Renal cortex interstitium (tissue), 11 donors: ENCODE measurements at regions not wholly inside any gene's neighbourhood (a gene's known extent, or its start where the extent isn't known, plus 50 kb on each side); places are given as distances from the start of the nearest gene placed in this dataset.
"Not testable (repeated sequence)": the region's sequence is repeated elsewhere in the genome, so short reads cannot be mapped to it uniquely, and the experiment has no call there.

Experiments
- DNase-seq, 11 donors: peaks; one replicate each; pipeline ENCODE4 v3.0.0-alpha.2; 2013; ENCODE audit warnings: low read depth in 9 of 11, low spot score in 4 of 11; ENCODE audit errors: extremely low read depth in 1 of 11

GRCh38 chr4:174183259-174183658 is 100.2 kb downstream of the FBXO8 start:
- DNase-seq: no peak

GRCh38 chr4:174181827-174182226 is 101.6 kb downstream of the FBXO8 start:
- no peak for DNase-seq

GRCh38 chr4:174177536-174177935 is 105.9 kb downstream of the FBXO8 start:
- no peak for DNase-seq

- DNase-seq: not testable (repeated sequence)
Measured at GRCh38 chr4:174175836-174176235, 107.6 kb downstream of the FBXO8 start.

- peak in 1 of 11 donors; percentile 4 for DNase-seq
Measured at GRCh38 chr4:174173360-174173759, 110.1 kb downstream of the FBXO8 start.

GRCh38 chr4:174172274-174172673 is 111.2 kb downstream of the FBXO8 start:
- no peak for DNase-seq

- no peak for DNase-seq
Measured at GRCh38 chr4:174170906-174171305, 112.6 kb downstream of the FBXO8 start.

- no peak for DNase-seq
Measured at GRCh38 chr4:174170091-174170490, 113.4 kb downstream of the FBXO8 start.

- DNase-seq: no peak
Measured at GRCh38 chr4:174157106-174157607, 126.3 kb downstream of the FBXO8 start.

GRCh38 chr4:174156239-174156826 is 127.1 kb downstream of the FBXO8 start:
- DNase-seq: peak in 7 of 11 donors; percentile 13 to 38 (median 18)

- DNase-seq: no peak
Measured at GRCh38 chr4:174154215-174154854, 129.1 kb downstream of the FBXO8 start.

GRCh38 chr4:174152717-174153466 is 130.6 kb downstream of the FBXO8 start:
- no peak for DNase-seq

- DNase-seq: no peak
Measured at GRCh38 chr4:174147863-174148262, 135.6 kb downstream of the FBXO8 start.

- no peak for DNase-seq
Measured at GRCh38 chr4:174144106-174144505, 139.4 kb downstream of the FBXO8 start.

GRCh38 chr4:174141876-174142275 is 141.6 kb downstream of the FBXO8 start:
- DNase-seq: no peak

GRCh38 chr4:174138616-174139015 is 144.9 kb downstream of the FBXO8 start:
- DNase-seq: no peak

- DNase-seq: no peak
Measured at GRCh38 chr4:174137698-174138097, 145.8 kb downstream of the FBXO8 start.

GRCh38 chr4:174135936-174136406 is 147.5 kb downstream of the FBXO8 start:
- DNase-seq: no peak

- no peak for DNase-seq
Measured at GRCh38 chr4:174135530-174135929, 147.9 kb downstream of the FBXO8 start.

- no peak for DNase-seq
Measured at GRCh38 chr4:174134361-174134760, 149.1 kb downstream of the FBXO8 start.
